ENCODE measurements at regions not wholly inside any gene's neighbourhood (a gene's known extent, or its start where the extent isn't known, plus 50 kb on each side); places are given as distances from the start of the nearest gene placed in this dataset.

DNA sequence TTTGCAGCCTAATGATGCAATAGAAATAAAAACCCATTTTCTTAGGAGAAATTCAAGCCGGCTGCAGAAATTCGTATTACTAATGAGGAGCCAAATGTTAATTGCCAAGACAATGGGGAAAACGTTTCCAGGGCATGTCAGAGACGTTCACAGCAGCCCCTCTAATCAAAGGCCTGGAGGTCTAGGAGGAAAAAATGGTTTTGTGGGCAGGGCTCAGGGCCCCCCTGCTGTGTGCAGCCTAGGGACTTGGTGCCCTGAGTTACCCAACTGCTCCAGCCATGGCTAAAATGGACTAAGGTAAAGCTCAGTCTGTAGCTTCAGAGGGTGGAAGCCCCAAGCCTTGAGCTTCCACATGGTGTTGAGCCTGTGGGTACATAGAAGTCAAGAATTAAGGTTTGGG lies 461.4 kb downstream of the FAT4 start:
- TF ChIP-seq EZH2 (optimal IDR thresholded peaks at IDR 0.05; ENCODE audit: low read depth, low read length) (no peak), EZH2phosphoT487 (IDR thresholded peaks at IDR 0.05; ENCODE audit: low read length) (no peak)
- TF ChIP-seq, protein P1, sequence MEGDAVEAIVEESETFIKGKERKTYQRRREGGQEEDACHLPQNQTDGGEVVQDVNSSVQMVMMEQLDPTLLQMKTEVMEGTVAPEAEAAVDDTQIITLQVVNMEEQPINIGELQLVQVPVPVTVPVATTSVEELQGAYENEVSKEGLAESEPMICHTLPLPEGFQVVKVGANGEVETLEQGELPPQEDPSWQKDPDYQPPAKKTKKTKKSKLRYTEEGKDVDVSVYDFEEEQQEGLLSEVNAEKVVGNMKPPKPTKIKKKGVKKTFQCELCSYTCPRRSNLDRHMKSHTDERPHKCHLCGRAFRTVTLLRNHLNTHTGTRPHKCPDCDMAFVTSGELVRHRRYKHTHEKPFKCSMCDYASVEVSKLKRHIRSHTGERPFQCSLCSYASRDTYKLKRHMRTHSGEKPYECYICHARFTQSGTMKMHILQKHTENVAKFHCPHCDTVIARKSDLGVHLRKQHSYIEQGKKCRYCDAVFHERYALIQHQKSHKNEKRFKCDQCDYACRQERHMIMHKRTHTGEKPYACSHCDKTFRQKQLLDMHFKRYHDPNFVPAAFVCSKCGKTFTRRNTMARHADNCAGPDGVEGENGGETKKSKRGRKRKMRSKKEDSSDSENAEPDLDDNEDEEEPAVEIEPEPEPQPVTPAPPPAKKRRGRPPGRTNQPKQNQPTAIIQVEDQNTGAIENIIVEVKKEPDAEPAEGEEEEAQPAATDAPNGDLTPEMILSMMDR (IDR thresholded peaks at IDR 0.05; ENCODE audit: low read length), result no peak
- no peak for DNase-seq
- Histone ChIP-seq H3K4me1 (ENCODE audit: low read length) (no peaks in the 10 kb centered on the region), H3K79me2 (ENCODE audit: low read length) (no peaks in the 10 kb centered on the region), H3K9me2 (replicated peaks; ENCODE audit: insufficient read depth, low read length) (no peaks in the 10 kb centered on the region), H3K4me3 (ENCODE audit: low read length) (no peak overlapping the region), H3K4me2 (ENCODE audit: low read depth, low read length) (no peak overlapping the region), H3K27ac (ENCODE audit: low read length) (no peak overlapping the region), H3K27me3 (replicated peaks; ENCODE audit: insufficient read depth, low read length) (no peaks in the 10 kb centered on the region), H3K9me3 (replicated peaks; ENCODE audit: insufficient read depth, low read length) (no peaks in the 10 kb centered on the region), H3K36me3 (replicated peaks; ENCODE audit: insufficient read depth, low read length) (no peaks in the 10 kb centered on the region), H4K20me1 (ENCODE audit: insufficient read depth, low read length) (no peaks in the 10 kb centered on the region), H3K9ac (ENCODE audit: low read length) (no peak overlapping the region), H3F3A (ENCODE audit: insufficient read depth, low read length) (no peaks in the 10 kb centered on the region), H2AFZ (ENCODE audit: low read length) (no peak overlapping the region)

DNA sequence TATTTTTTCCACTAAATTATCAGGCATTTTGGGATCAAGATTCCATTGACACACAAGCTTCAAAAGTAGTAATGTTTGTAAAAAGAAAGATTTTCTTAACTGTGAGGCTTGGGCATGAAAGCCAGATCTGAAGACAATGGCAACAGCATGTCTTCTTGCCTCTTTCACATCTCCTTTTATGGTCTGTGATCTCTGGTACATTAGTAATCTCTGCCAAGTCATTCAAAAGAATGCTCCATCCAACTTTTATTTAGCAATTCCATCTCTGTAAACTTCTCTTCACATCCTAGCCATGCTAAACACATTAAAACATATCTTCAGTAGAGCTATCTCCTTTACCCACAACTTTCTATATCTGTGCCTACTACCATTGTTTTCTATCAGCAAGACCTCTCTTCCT lies 465.4 kb downstream of the FAT4 start:
- no peak overlapping the region for H2AFZ ChIP-seq (ENCODE audit: low read length)
- no peak for TF ChIP-seq EZH2 (optimal IDR thresholded peaks at IDR 0.05; ENCODE audit: low read depth, low read length)
- no peak for TF ChIP-seq EZH2phosphoT487 (IDR thresholded peaks at IDR 0.05; ENCODE audit: low read length)
- TF ChIP-seq, protein P1 (IDR thresholded peaks at IDR 0.05; ENCODE audit: low read length), result no peak
- no peak overlapping the region for H3K27ac ChIP-seq (ENCODE audit: low read length)

DNA sequence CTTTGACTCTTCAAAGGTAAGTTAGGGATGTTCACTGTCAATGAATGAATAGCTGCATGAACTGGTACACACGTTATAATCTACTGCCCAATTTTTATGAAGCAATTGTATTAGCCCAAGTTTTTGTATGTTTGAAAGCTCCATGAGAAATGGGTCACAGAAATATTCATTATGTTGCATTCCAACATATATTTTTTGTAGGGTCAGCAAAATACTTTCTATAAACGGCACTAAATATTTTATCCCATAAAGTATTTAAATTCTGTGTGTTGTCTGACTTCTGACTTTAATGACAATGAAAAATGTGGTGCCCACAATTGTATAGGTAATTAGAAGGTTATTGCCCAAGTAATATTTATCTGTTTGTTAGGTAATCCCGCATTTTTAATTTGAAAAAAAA lies 466.0 kb downstream of the FAT4 start:
- Histone ChIP-seq H3K27ac (ENCODE audit: low read length) (no peak overlapping the region), H2AFZ (ENCODE audit: low read length) (no peak overlapping the region), H3K36me3 (replicated peaks; ENCODE audit: insufficient read depth, low read length) (no peaks in the 10 kb centered on the region)

More for the DNA sequence above, 465.4 kb downstream of the FAT4 start:
- DNase-seq, result no peak
- no peak overlapping the region for H3K4me3 ChIP-seq (ENCODE audit: low read length)
- no peak overlapping the region for H3K4me2 ChIP-seq (ENCODE audit: low read depth, low read length)
- no peaks in the 10 kb centered on the region for H3K27me3 ChIP-seq (replicated peaks; ENCODE audit: insufficient read depth, low read length)
- no peaks in the 10 kb centered on the region for H3K9me2 ChIP-seq (replicated peaks; ENCODE audit: insufficient read depth, low read length)
- H3K36me3 ChIP-seq (replicated peaks; ENCODE audit: insufficient read depth, low read length), result no peaks in the 10 kb centered on the region
- H3K79me2 ChIP-seq (ENCODE audit: low read length), result no peaks in the 10 kb centered on the region
- H3K9me3 ChIP-seq (replicated peaks; ENCODE audit: insufficient read depth, low read length), result no peaks in the 10 kb centered on the region
- no peaks in the 10 kb centered on the region for H3K4me1 ChIP-seq (ENCODE audit: low read length)
- H3K9ac ChIP-seq (ENCODE audit: low read length), result no peak overlapping the region
- H4K20me1 ChIP-seq (ENCODE audit: insufficient read depth, low read length), result no peaks in the 10 kb centered on the region
- H3F3A ChIP-seq (ENCODE audit: insufficient read depth, low read length), result no peaks in the 10 kb centered on the region

More for the DNA sequence above, 466.0 kb downstream of the FAT4 start:
- H4K20me1 ChIP-seq (ENCODE audit: insufficient read depth, low read length), result no peaks in the 10 kb centered on the region
- no peak overlapping the region for H3K4me2 ChIP-seq (ENCODE audit: low read depth, low read length)
- no peaks in the 10 kb centered on the region for H3K79me2 ChIP-seq (ENCODE audit: low read length)
- no peak overlapping the region for H3K9ac ChIP-seq (ENCODE audit: low read length)
- no peaks in the 10 kb centered on the region for H3K4me1 ChIP-seq (ENCODE audit: low read length)
- no peaks in the 10 kb centered on the region for H3K9me3 ChIP-seq (replicated peaks; ENCODE audit: insufficient read depth, low read length)
- no peaks in the 10 kb centered on the region for H3K27me3 ChIP-seq (replicated peaks; ENCODE audit: insufficient read depth, low read length)
- no peaks in the 10 kb centered on the region for H3K9me2 ChIP-seq (replicated peaks; ENCODE audit: insufficient read depth, low read length)
- no peak for DNase-seq
- no peak overlapping the region for H3K4me3 ChIP-seq (ENCODE audit: low read length)
- no peak for TF ChIP-seq EZH2 (optimal IDR thresholded peaks at IDR 0.05; ENCODE audit: low read depth, low read length)
- TF ChIP-seq EZH2phosphoT487 (IDR thresholded peaks at IDR 0.05; ENCODE audit: low read length), result no peak
- TF ChIP-seq, protein P1 (IDR thresholded peaks at IDR 0.05; ENCODE audit: low read length), result no peak
- no peaks in the 10 kb centered on the region for H3F3A ChIP-seq (ENCODE audit: insufficient read depth, low read length)
